H9 (cell line): ENCODE measurements at regions not wholly inside any gene's neighbourhood (a gene's known extent, or its start where the extent isn't known, plus 50 kb on each side); places are given as distances from the start of the nearest gene placed in this dataset.

ENCODE experiments used
- DNase-seq: peaks from one replicate; pipeline ENCODE4 v3.0.0-alpha.2; 2017
- H2AFZ ChIP-seq: one replicate; pipeline ENCODE4 v1.6.1; 2013; ENCODE audit warnings: mild to moderate bottlenecking, low read length, control low read depth, moderate library complexity
- H2AK5ac ChIP-seq: 2 replicates; pipeline ENCODE4 v1.6.1; 2013; ENCODE audit warnings: low read length, control low read depth, mixed read lengths; ENCODE audit not compliant: insufficient read length
- H2BK120ac ChIP-seq: one replicate; pipeline ENCODE4 v1.6.1; 2013; ENCODE audit warnings: low read depth, mild to moderate bottlenecking, low read length, control low read depth, inconsistent platforms; ENCODE audit not compliant: poor library complexity, severe bottlenecking
- H2BK12ac ChIP-seq: 2 replicates; pipeline ENCODE4 v1.6.1; 2013; ENCODE audit warnings: low read length, control low read depth, mixed read lengths, low read depth; ENCODE audit not compliant: insufficient read length
- H2BK15ac ChIP-seq: 2 replicates; pipeline ENCODE4 v1.6.1; 2013; ENCODE audit warnings: low read depth, low read length, control low read depth
- H2BK20ac ChIP-seq: one replicate; pipeline ENCODE4 v1.6.1; 2013; ENCODE audit warnings: low read depth, mild to moderate bottlenecking, low read length, control low read depth, inconsistent platforms; ENCODE audit not compliant: poor library complexity, severe bottlenecking
- H2BK5ac ChIP-seq: 2 replicates; pipeline ENCODE4 v1.6.1; 2013; ENCODE audit warnings: low read length, control low read depth, mixed read lengths; ENCODE audit not compliant: insufficient read length
- H3K14ac ChIP-seq: 2 replicates; pipeline ENCODE4 v1.6.1; 2013; ENCODE audit warnings: low read length, control low read depth; ENCODE audit not compliant: insufficient read depth
- H3K18ac ChIP-seq: 2 replicates; pipeline ENCODE4 v1.6.1; 2013; ENCODE audit warnings: low read depth, mild to moderate bottlenecking, mixed read lengths, low read length, control low read depth; ENCODE audit not compliant: insufficient read length
- H3K23ac ChIP-seq: 2 replicates; pipeline ENCODE4 v1.6.1; 2013; ENCODE audit warnings: low read length, control low read depth, mixed read lengths, low read depth; ENCODE audit not compliant: insufficient read length
- H3K23me2 ChIP-seq: 2 replicates; pipeline ENCODE4 v1.6.1; 2013; ENCODE audit warnings: low read depth, mild to moderate bottlenecking, mixed read lengths, low read length, control low read depth; ENCODE audit not compliant: insufficient read length, poor library complexity, severe bottlenecking
- H3K27ac ChIP-seq: 2 replicates; pipeline ENCODE4 v1.5.1; 2013; ENCODE audit warnings: low read length, control low read depth, mixed read lengths, low read depth; ENCODE audit not compliant: insufficient read length
- H3K27me3 ChIP-seq: 2 replicates; pipeline ENCODE4 v1.6.1; 2013; ENCODE audit warnings: low read length, control low read depth, inconsistent platforms; ENCODE audit not compliant: insufficient read depth
- H3K4ac ChIP-seq: 2 replicates; pipeline ENCODE4 v1.6.1; 2013; ENCODE audit warnings: low read depth, mild to moderate bottlenecking, control low read depth, inconsistent platforms, low read length, moderate library complexity
- H3K4me1 ChIP-seq: 2 replicates; pipeline ENCODE4 v1.6.1; 2013; ENCODE audit warnings: low read length, control low read depth, inconsistent platforms; ENCODE audit not compliant: insufficient read depth
- H3K4me2 ChIP-seq: 2 replicates; pipeline ENCODE4 v1.6.1; 2013; ENCODE audit warnings: low read length, control low read depth, mixed read lengths; ENCODE audit not compliant: insufficient read length, insufficient read depth
- H3K56ac ChIP-seq: 2 replicates; pipeline ENCODE4 v1.6.1; 2013; ENCODE audit warnings: low read depth, mild to moderate bottlenecking, mixed read lengths, low read length, control low read depth; ENCODE audit not compliant: insufficient read length
- H3K79me1 ChIP-seq: 2 replicates; pipeline ENCODE4 v1.6.1; 2013; ENCODE audit warnings: low read depth, mild to moderate bottlenecking, moderate library complexity, low read length, control low read depth, inconsistent platforms; ENCODE audit not compliant: insufficient read depth, poor library complexity, severe bottlenecking
- H3K79me2 ChIP-seq: 2 replicates; pipeline ENCODE4 v1.6.1; 2013; ENCODE audit warnings: low read length, control low read depth, inconsistent platforms; ENCODE audit not compliant: insufficient read depth
- H3K9ac ChIP-seq: 2 replicates; pipeline ENCODE4 v1.6.1; 2013; ENCODE audit warnings: low read length, control low read depth, mixed read lengths; ENCODE audit not compliant: insufficient read length; ENCODE audit errors: extremely low read depth
- H3K9me3 ChIP-seq: one replicate; pipeline ENCODE4 v1.6.1; 2013; ENCODE audit warnings: low read depth, low read length, inconsistent platforms; ENCODE audit not compliant: control insufficient read depth
- H3T11ph ChIP-seq: one replicate; pipeline ENCODE4 v1.6.1; 2013; ENCODE audit warnings: mild to moderate bottlenecking, low read length, control low read depth, inconsistent platforms
- H4K20me1 ChIP-seq: one replicate; pipeline ENCODE4 v1.6.1; 2013; ENCODE audit not compliant: control insufficient read depth, insufficient read length, insufficient read depth
- H4K5ac ChIP-seq: 2 replicates; pipeline ENCODE4 v1.6.1; 2013; ENCODE audit warnings: low read depth, mild to moderate bottlenecking, mixed read lengths, low read length, control low read depth; ENCODE audit not compliant: insufficient read length
- H4K8ac ChIP-seq: replicated peaks from 2 replicates; pipeline ENCODE4 v1.6.1; 2013; ENCODE audit warnings: low read length, control low read depth, mixed read lengths, low read depth; ENCODE audit not compliant: insufficient read length
- H4K91ac ChIP-seq: 2 replicates; pipeline ENCODE4 v1.6.1; 2013; ENCODE audit warnings: low read depth, mild to moderate bottlenecking, moderate library complexity, mixed read lengths, low read length, control low read depth; ENCODE audit not compliant: insufficient read length
- H3K27ac Mint-ChIP-seq, 3 experiments: 2 replicates in 2 of 3; 3 replicates in 1 of 3; pipeline ENCODE4 v1.8.0; 2020 to 2021; ENCODE audit warnings: mixed read lengths in 3 of 3, mild to moderate bottlenecking in 1 of 3, moderate library complexity in 1 of 3
- H3K27me3 Mint-ChIP-seq: 2 replicates; pipeline ENCODE4 v1.8.0; 2021; ENCODE audit warnings: low read depth, mild to moderate bottlenecking, moderate library complexity, mixed read lengths
- H3K36me3 Mint-ChIP-seq, 3 experiments: 2 replicates in 2 of 3; 3 replicates in 1 of 3; pipeline ENCODE4 v1.8.0; 2020 to 2021; ENCODE audit warnings: low read depth in 3 of 3, mixed read lengths in 3 of 3; ENCODE audit not compliant: insufficient read depth in 1 of 3
- H3K4me1 Mint-ChIP-seq, 2 experiments: 2 replicates each; pipeline ENCODE4 v1.8.0; 2020; ENCODE audit warnings: mixed read lengths in 2 of 2
- H3K4me3 Mint-ChIP-seq, 2 experiments: 2 replicates in 1 of 2; 3 replicates in 1 of 2; pipeline ENCODE4 v1.8.0; 2020 to 2021; ENCODE audit warnings: mild to moderate bottlenecking in 2 of 2, mixed read lengths in 2 of 2, moderate library complexity in 1 of 2
- H3K9me3 Mint-ChIP-seq, 2 experiments: 2 replicates in 1 of 2; 3 replicates in 1 of 2; pipeline ENCODE4 v1.8.0; 2020; ENCODE audit warnings: mild to moderate bottlenecking in 2 of 2, mixed read lengths in 2 of 2, moderate library complexity in 1 of 2
- CTCF ChIP-seq: fragments of 200-600 bp; sonication (generic); conservative IDR thresholded peaks from 3 replicates; pipeline ENCODE4 v1.8.0; 2021; ENCODE audit warnings: antibody characterized with exemption, mild to moderate bottlenecking
- WGBS: extraction: QIAGEN DNeasy Blood & Tissue Kit; methylation state at CpG from one replicate; pipeline ENCODE4 v1.1.7; 2013; ENCODE audit warnings: missing lambda C conversion rate, low lambda C conversion rate, mixed read lengths; ENCODE audit not compliant: insufficient read length; ENCODE audit errors: extremely low coverage; 5-methylcytosine and 5-hydroxymethylcytosine counted together

DNA sequence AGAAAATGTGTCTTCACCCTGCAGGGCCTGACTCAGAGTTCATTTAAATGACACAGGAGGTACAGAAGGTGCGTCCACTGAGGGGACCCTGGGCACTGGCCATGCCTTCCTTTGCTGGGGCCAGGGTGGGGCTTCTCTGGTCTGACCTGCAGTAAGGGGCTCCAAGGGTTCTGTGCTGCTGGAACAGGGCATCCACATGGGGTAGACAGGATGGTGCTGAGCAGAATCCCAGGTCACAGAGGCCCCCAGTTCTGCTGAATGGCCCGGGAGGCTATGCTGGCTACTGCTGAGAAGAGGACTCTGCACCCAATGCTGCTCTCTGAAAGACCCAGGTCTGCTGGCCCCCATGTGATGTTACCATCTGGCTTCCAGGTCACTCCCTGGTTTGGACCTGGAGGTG, 150.4 kb upstream of the GGTLC1 start:
- peaks cover 6 to 12% of the 10 kb centered on the region in 2 experiments; a peak in 4 of 5 replicates for H3K9me3 Mint-ChIP-seq
- H3K27me3 ChIP-seq = no peaks in the 10 kb centered on the region; the same call in 1 of the 2 replicates
- H2AFZ ChIP-seq = no peak overlapping the region
- no peaks in the 10 kb centered on the region for H3K79me2 ChIP-seq
- H2BK5ac ChIP-seq = no peak overlapping the region
- no peak overlapping the region for H2BK120ac ChIP-seq
- H3K18ac ChIP-seq = no peak overlapping the region
- no peak overlapping the region for H4K5ac ChIP-seq
- no peak overlapping the region for H2BK15ac ChIP-seq
- H3K4ac ChIP-seq = no peak overlapping the region
- no peak overlapping the region for H3K4me3 Mint-ChIP-seq
- no peak overlapping the region for H3K14ac ChIP-seq
- H3K4me2 ChIP-seq = no peak overlapping the region
- no peak overlapping the region for H3K56ac ChIP-seq
- no peaks in the 10 kb centered on the region for H3K9me3 ChIP-seq
- no peak overlapping the region for H3K27ac ChIP-seq
- H3K27me3 Mint-ChIP-seq = peaks cover 1% of the 10 kb centered on the region; the same call in 1 of the 2 replicates
- H3K79me1 ChIP-seq = no peaks in the 10 kb centered on the region
- no peaks in the 10 kb centered on the region for H3K23me2 ChIP-seq
- H3K36me3 Mint-ChIP-seq = peaks cover 0 to 11% (median 2%) of the 10 kb centered on the region in 3 experiments; a peak in 5 of 7 replicates
- no peak overlapping the region for H3T11ph ChIP-seq
- H3K4me1 Mint-ChIP-seq = peaks cover 6 to 10% of the 10 kb centered on the region in 2 experiments
- H4K20me1 ChIP-seq = no peaks in the 10 kb centered on the region
- H3K9ac ChIP-seq = no peak overlapping the region
- no peak overlapping the region for H2BK12ac ChIP-seq
- TF ChIP-seq CTCF = no peak
- H3K23ac ChIP-seq = no peak overlapping the region
- no peak for DNase-seq
- H3K27ac Mint-ChIP-seq = no peak overlapping the region
- H3K4me1 ChIP-seq = no peaks in the 10 kb centered on the region
- H2AK5ac ChIP-seq = no peak overlapping the region
- H4K8ac ChIP-seq = no peak overlapping the region
- H4K91ac ChIP-seq = no peak overlapping the region
- WGBS = no CpG with 5 or more reads among the region's 2 CpGs
- H2BK20ac ChIP-seq = no peak overlapping the region
